ENCODE measurements at regions not wholly inside any gene's neighbourhood (a gene's known extent, or its start where the extent isn't known, plus 50 kb on each side); places are given as distances from the start of the nearest gene placed in this dataset.

DNA sequence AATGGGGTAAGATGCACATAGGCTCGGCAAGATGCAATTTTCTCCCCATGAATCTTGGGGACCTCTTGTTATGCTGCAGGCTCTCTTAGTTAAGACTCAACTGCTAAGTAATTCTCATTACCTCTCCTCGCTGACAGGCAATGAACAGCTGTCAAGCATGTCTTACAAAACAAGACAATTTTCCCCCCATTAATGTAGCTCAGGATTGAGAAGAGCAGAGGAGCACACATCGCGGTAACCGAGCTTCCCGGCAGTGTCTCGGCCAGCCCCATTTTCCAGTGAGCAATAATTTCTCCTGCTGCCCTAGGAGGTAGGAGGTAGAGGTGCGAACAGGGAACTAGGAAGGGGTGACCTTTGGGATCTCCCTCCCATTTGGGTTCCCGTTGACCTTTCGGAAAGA, 272.1 kb downstream of the HAPSTR1 start:
- TF ChIP-seq ESRRB (CRISPR knock-in tag; IDR thresholded peaks at IDR 0.05; ENCODE audit: borderline replicate concordance) (no peak), HDAC8 (tag; IDR thresholded peaks at IDR 0.05) (no peak), HINFP (tag; conservative IDR thresholded peaks at IDR 0.05; ENCODE audit: low read depth) (no peak), PHB2 (IDR thresholded peaks at IDR 0.05; ENCODE audit: low read depth) (no peak), ZNF766 (CRISPR knock-in tag; conservative IDR thresholded peaks at IDR 0.05) (no peak), ARID1B (IDR thresholded peaks at IDR 0.05) (no peak), KAT8 (IDR thresholded peaks at IDR 0.05; ENCODE audit: low read depth) (no peak), SIX5 (IDR thresholded peaks at IDR 0.05; ENCODE audit: borderline replicate concordance in 1 of 2, insufficient read depth in 1 of 2, low read depth in 1 of 2, low read length in 2 of 2) (no peak), U2AF2 (optimal IDR thresholded peaks at IDR 0.05; ENCODE audit: low read depth, low read length) (no peak), POLR2G (IDR thresholded peaks at IDR 0.05; ENCODE audit: low read depth, low read length) (no peak), ZNF133 (CRISPR knock-in tag; IDR thresholded peaks at IDR 0.05) (no peak), PHB (CRISPR knock-in tag; IDR thresholded peaks at IDR 0.05) (no peak), ZNF324 (CRISPR knock-in tag; IDR thresholded peaks at IDR 0.05) (no peak)
- TF ChIP-seq, protein P1, sequence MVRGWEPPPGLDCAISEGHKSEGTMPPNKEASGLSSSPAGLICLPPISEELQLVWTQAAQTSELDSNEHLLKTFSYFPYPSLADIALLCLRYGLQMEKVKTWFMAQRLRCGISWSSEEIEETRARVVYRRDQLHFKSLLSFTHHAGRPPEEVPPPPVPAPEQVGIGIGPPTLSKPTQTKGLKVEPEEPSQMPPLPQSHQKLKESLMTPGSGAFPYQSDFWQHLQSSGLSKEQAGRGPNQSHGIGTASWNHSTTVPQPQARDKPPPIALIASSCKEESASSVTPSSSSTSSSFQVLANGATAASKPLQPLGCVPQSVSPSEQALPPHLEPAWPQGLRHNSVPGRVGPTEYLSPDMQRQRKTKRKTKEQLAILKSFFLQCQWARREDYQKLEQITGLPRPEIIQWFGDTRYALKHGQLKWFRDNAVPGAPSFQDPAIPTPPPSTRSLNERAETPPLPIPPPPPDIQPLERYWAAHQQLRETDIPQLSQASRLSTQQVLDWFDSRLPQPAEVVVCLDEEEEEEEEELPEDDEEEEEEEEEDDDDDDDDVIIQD (CRISPR knock-in tag; IDR thresholded peaks at IDR 0.05): no peak

More for the DNA sequence above, 272.1 kb downstream of the HAPSTR1 start:
- Histone ChIP-seq H3K27me3 (ENCODE audit: control insufficient read depth in 2 of 2, insufficient read depth in 2 of 2, low read length in 2 of 2) (peaks cover 2 to 10% of the 10 kb centered on the region in 2 experiments; a peak in 2 of 5 replicates), H3K79me2 (ENCODE audit: control insufficient read depth, insufficient read depth, low read length) (no peaks in the 10 kb centered on the region), H3K9me3 (replicated peaks; ENCODE audit: control insufficient read depth, insufficient read depth, low read depth, low read length) (no peaks in the 10 kb centered on the region), H3K9ac (ENCODE audit: insufficient read depth in 1 of 2, low read depth in 2 of 2, low read length in 2 of 2) (no peak overlapping the region), H2AFZ (ENCODE audit: low read depth, low read length) (no peak overlapping the region), H4K20me1 (replicated peaks; ENCODE audit: control insufficient read depth, insufficient read depth, low read length) (no peaks in the 10 kb centered on the region), H3K36me3 (ENCODE audit: control insufficient read depth, insufficient read depth, low read length) (no peaks in the 10 kb centered on the region), H3K4me1 (replicated peaks in 1 of 2; ENCODE audit: control insufficient read depth in 2 of 2, insufficient read depth in 2 of 2, low read length in 2 of 2) (no peaks in the 10 kb centered on the region), H3K4me3 (no peak overlapping the region), H3K27ac (ENCODE audit: extremely low read depth, low read depth, low read length) (no peak overlapping the region), H3K4me2 (ENCODE audit: insufficient read depth, low read length) (no peak overlapping the region), H3K9me1 (ENCODE audit: control insufficient read depth, insufficient read depth, low read length) (no peaks in the 10 kb centered on the region)
- DNase-seq (ENCODE audit: extremely low read depth in 1 of 4, low spot score in 3 of 4) (no peak), ATAC-seq (no peak), FAIRE-seq (no peak)
- BruUV-seq (replicated peaks): no TSS peak
- CTCF ChIA-PET (ENCODE audit: low intra/inter-chr PET ratio): no interaction called here
- POLR2A ChIA-PET: interaction anchor here (0.6 to 0.7 kb wide), 2 partner anchors 449 to 1261 kb away, joined by 3 read pairs; no protein-coding TSS in a partner anchor
- intact Hi-C loops (cut with micrococcal nuclease) (no loop called here), in situ Hi-C loops (cut with MboI) (no loop called here)
- WGBS (ENCODE audit: insufficient coverage, low coverage, missing lambda C conversion rate): under 1% methylated on average over 10 of the region's 10 CpGs
